ENCODE measurements at regions not wholly inside any gene's neighbourhood (a gene's known extent, or its start where the extent isn't known, plus 50 kb on each side); places are given as distances from the start of the nearest gene placed in this dataset.
"Not testable (repeated sequence)": the region's sequence is repeated elsewhere in the genome, so short reads cannot be mapped to it uniquely, and the experiment has no call there.

DNA sequence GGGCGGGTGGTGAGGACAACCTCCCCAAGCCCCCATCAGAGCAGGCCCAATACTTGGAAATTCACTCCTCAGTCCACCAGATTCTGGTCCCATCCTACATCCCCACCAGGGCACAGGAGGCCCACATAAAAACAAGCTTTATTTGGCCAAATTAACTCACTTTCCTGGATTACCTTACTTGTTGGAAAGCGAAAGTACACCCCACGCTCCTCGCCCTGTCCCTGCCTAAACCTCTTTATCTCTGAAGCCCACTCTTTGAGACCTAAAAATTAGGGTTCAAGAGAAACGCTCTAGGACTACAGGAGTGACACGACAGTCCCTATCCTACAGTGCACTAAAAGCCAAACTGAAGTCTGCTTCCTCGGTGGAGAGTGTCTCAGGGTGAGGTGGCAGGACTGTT is 674.6 kb downstream of the SPATA31A7 start:
- H3K4me1 ChIP-seq (ENCODE audit: insufficient read depth, low read length, poor library complexity, severe bottlenecking); H3K9me2 ChIP-seq (replicated peaks; ENCODE audit: low read depth, low read length); H3F3A ChIP-seq (ENCODE audit: low read depth); H3K27me3 ChIP-seq (ENCODE audit: insufficient read depth, low read length, poor library complexity, severe bottlenecking); H3K9me3 ChIP-seq (ENCODE audit: insufficient read depth, low read depth, low read length); H2AFZ ChIP-seq (ENCODE audit: low read length); H3K4me2 ChIP-seq (ENCODE audit: low read depth, low read length, poor library complexity, severe bottlenecking); H4K20me1 ChIP-seq (ENCODE audit: insufficient read depth, low read length, poor library complexity, severe bottlenecking); H3K79me2 ChIP-seq (ENCODE audit: insufficient read depth, low read length); H3K9ac ChIP-seq (ENCODE audit: low read depth, low read length, poor library complexity, severe bottlenecking); H3K4me3 ChIP-seq (ENCODE audit: low read length, poor library complexity, severe bottlenecking); H3K36me3 ChIP-seq (ENCODE audit: insufficient read depth, low read length): not testable (repeated sequence)

DNA sequence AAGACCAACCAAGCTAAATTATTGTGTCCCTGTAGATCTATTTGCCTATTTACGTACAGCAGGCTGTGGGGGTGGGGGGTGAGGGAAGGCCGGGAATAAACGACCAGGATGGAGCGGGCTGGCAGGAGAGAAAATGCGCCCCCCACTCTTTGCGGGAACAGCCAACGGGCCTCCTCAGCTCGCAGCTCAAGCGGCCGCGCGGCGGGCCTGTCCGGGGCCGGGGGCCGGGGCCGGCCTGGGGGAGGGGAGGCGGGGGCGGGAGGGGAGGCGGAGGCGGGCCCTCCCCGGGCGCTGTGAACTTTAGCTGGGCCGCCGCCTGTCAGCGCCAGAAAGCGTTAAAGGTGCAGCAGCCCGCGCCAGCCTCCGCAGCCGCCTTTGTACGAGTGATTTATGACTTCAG is 679.1 kb downstream of the SPATA31A7 start:
- H3F3A ChIP-seq (ENCODE audit: low read depth); H3K9ac ChIP-seq (ENCODE audit: low read depth, low read length, poor library complexity, severe bottlenecking); H3K36me3 ChIP-seq (ENCODE audit: insufficient read depth, low read length); H3K4me2 ChIP-seq (ENCODE audit: low read depth, low read length, poor library complexity, severe bottlenecking); H3K4me1 ChIP-seq (ENCODE audit: insufficient read depth, low read length, poor library complexity, severe bottlenecking); H3K9me2 ChIP-seq (replicated peaks; ENCODE audit: low read depth, low read length); H3K27me3 ChIP-seq (ENCODE audit: insufficient read depth, low read length, poor library complexity, severe bottlenecking); H4K20me1 ChIP-seq (ENCODE audit: insufficient read depth, low read length, poor library complexity, severe bottlenecking); H3K9me3 ChIP-seq (ENCODE audit: insufficient read depth, low read depth, low read length); H2AFZ ChIP-seq (ENCODE audit: low read length); H3K79me2 ChIP-seq (ENCODE audit: insufficient read depth, low read length); H3K4me3 ChIP-seq (ENCODE audit: low read length, poor library complexity, severe bottlenecking): not testable (repeated sequence)

DNA sequence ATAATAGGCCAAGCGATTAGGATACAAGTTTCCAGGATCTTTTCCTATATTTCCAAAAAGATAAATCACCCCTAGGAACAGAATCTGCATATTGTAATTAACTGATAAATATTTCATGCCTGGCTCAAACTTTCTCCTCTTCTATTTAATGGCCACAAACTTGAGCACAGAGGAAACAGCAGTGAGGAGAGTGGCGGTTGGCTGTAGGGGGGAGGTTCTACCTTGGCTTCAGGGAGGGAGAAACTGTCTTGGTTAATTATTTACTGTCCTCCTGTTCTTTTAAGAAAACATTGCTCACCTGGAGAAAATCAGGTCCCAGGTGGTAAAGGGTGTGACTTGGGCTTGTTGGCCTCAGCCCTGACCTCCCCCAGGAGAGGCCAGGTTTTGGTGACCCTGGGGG is 682.5 kb downstream of the SPATA31A7 start:
- not testable (repeated sequence) for H3K27me3 ChIP-seq (ENCODE audit: insufficient read depth, low read length, poor library complexity, severe bottlenecking); H3K4me2 ChIP-seq (ENCODE audit: low read depth, low read length, poor library complexity, severe bottlenecking); H3K36me3 ChIP-seq (ENCODE audit: insufficient read depth, low read length); H2AFZ ChIP-seq (ENCODE audit: low read length); H3K4me1 ChIP-seq (ENCODE audit: insufficient read depth, low read length, poor library complexity, severe bottlenecking); H3K79me2 ChIP-seq (ENCODE audit: insufficient read depth, low read length); H3K9ac ChIP-seq (ENCODE audit: low read depth, low read length, poor library complexity, severe bottlenecking); H3K9me2 ChIP-seq (replicated peaks; ENCODE audit: low read depth, low read length); H3F3A ChIP-seq (ENCODE audit: low read depth); H4K20me1 ChIP-seq (ENCODE audit: insufficient read depth, low read length, poor library complexity, severe bottlenecking); H3K4me3 ChIP-seq (ENCODE audit: low read length, poor library complexity, severe bottlenecking); H3K9me3 ChIP-seq (ENCODE audit: insufficient read depth, low read depth, low read length)

Data from Loucy (cell line).